Stimulated activated CD8-positive, alpha-beta memory T cell treated with anti-CD3 and anti-CD28 coated beads, Interleukin-4, amount 100 ng/mL, for 1 hour (primary cell): ENCODE measurements at regions not wholly inside any gene's neighbourhood (a gene's known extent, or its start where the extent isn't known, plus 50 kb on each side); places are given as distances from the start of the nearest gene placed in this dataset.
"Not testable (repeated sequence)": the region's sequence is repeated elsewhere in the genome, so short reads cannot be mapped to it uniquely, and the experiment has no call there.

ENCODE experiments used
- DNase-seq, 2 donors: peaks; one replicate each; pipeline ENCODE4 v3.0.0-alpha.2; 2020; ENCODE audit warnings: low read depth in 2 of 2, low spot score in 1 of 2

- no peak for DNase-seq
Observed at GRCh38 chr1:14371771-14372497, 226.6 kb upstream of the KAZN start.

- no peak for DNase-seq
Observed at GRCh38 chr1:14372526-14372925, 226.0 kb upstream of the KAZN start.

- no peak for DNase-seq
Observed at GRCh38 chr1:14373081-14373758, 225.3 kb upstream of the KAZN start.

GRCh38 chr1:14375226-14375625, 223.3 kb upstream of the KAZN start:
- DNase-seq: no peak

GRCh38 chr1:14377386-14377785, 221.1 kb upstream of the KAZN start:
- DNase-seq: no peak

- DNase-seq: no peak
Observed at GRCh38 chr1:14380408-14380807, 218.1 kb upstream of the KAZN start.

GRCh38 chr1:14390816-14391215, 207.7 kb upstream of the KAZN start:
- no peak for DNase-seq

GRCh38 chr1:14392161-14392858, 206.2 kb upstream of the KAZN start:
- no peak for DNase-seq

- no peak for DNase-seq
Observed at GRCh38 chr1:14392859-14393365, 205.6 kb upstream of the KAZN start.

- DNase-seq: no peak
Observed at GRCh38 chr1:14396100-14396499, 202.4 kb upstream of the KAZN start.

- DNase-seq: no peak
Observed at GRCh38 chr1:14403961-14404645, 194.4 kb upstream of the KAZN start.

- no peak for DNase-seq
Observed at GRCh38 chr1:14404862-14405301, 193.6 kb upstream of the KAZN start.

GRCh38 chr1:14412235-14412634, 186.2 kb upstream of the KAZN start:
- no peak for DNase-seq

- DNase-seq: no peak
Observed at GRCh38 chr1:14413819-14414490, 184.5 kb upstream of the KAZN start.

GRCh38 chr1:14415396-14415795, 183.1 kb upstream of the KAZN start:
- DNase-seq: no peak

- not testable (repeated sequence) for DNase-seq
Observed at GRCh38 chr1:14419778-14420218, 178.7 kb upstream of the KAZN start.

- DNase-seq: no peak
Observed at GRCh38 chr1:14420686-14421085, 177.8 kb upstream of the KAZN start.

- DNase-seq: no peak
Observed at GRCh38 chr1:14421295-14421976, 177.0 kb upstream of the KAZN start.

- no peak for DNase-seq
Observed at GRCh38 chr1:14421977-14422609, 176.4 kb upstream of the KAZN start.
